ENCODE measurements at regions not wholly inside any gene's neighbourhood (a gene's known extent, or its start where the extent isn't known, plus 50 kb on each side); places are given as distances from the start of the nearest gene placed in this dataset.

GRCh38 chr3:148020861-148021260 is 611.7 kb downstream of the ZIC1 start:
- Histone ChIP-seq H3K27ac (replicated peaks) (no peak overlapping the region), H3K4me3 (replicated peaks; ENCODE audit: insufficient read depth, low read length) (no peak overlapping the region), H3K27me3 (ENCODE audit: insufficient read depth, poor library complexity, severe bottlenecking) (no peaks in the 10 kb centered on the region)
- no peak for TF ChIP-seq REST (IDR thresholded peaks at IDR 0.05; ENCODE audit: insufficient replicate concordance, low read depth)
- no peak for DNase-seq (ENCODE audit: low read depth in 1 of 2, low spot score in 1 of 2)

- TF ChIP-seq POLR2AphosphoS5 (IDR thresholded peaks at IDR 0.05; ENCODE audit: low read depth) (no peak), REST (IDR thresholded peaks at IDR 0.05; ENCODE audit: insufficient replicate concordance, low read depth) (no peak), SPI1 (IDR thresholded peaks at IDR 0.05; ENCODE audit: borderline replicate concordance, low read depth) (no peak), CTCF (IDR thresholded peaks at IDR 0.05; ENCODE audit: insufficient read depth, low read length) (no peak), GABPA (IDR thresholded peaks at IDR 0.05; ENCODE audit: low read depth) (no peak)
- Histone ChIP-seq H3K4me3 (replicated peaks; ENCODE audit: insufficient read depth, low read length) (no peak overlapping the region), H3K27me3 (ENCODE audit: insufficient read depth, poor library complexity, severe bottlenecking) (no peaks in the 10 kb centered on the region), H3K27ac (replicated peaks) (no peak overlapping the region)
- no peak for DNase-seq (ENCODE audit: low read depth in 1 of 2, low spot score in 1 of 2)
Measured at GRCh38 chr3:148021381-148021780, 612.2 kb downstream of the ZIC1 start.

- TF ChIP-seq GABPA (IDR thresholded peaks at IDR 0.05; ENCODE audit: low read depth) (no peak), POLR2AphosphoS5 (IDR thresholded peaks at IDR 0.05; ENCODE audit: low read depth) (no peak), REST (IDR thresholded peaks at IDR 0.05; ENCODE audit: insufficient replicate concordance, low read depth) (no peak), CTCF (IDR thresholded peaks at IDR 0.05; ENCODE audit: insufficient read depth, low read length) (no peak), SPI1 (IDR thresholded peaks at IDR 0.05; ENCODE audit: borderline replicate concordance, low read depth) (no peak)
- Histone ChIP-seq H3K27ac (replicated peaks) (no peak overlapping the region), H3K4me3 (replicated peaks; ENCODE audit: insufficient read depth, low read length) (no peak overlapping the region), H3K27me3 (ENCODE audit: insufficient read depth, poor library complexity, severe bottlenecking) (no peaks in the 10 kb centered on the region)
- no peak for DNase-seq (ENCODE audit: low read depth in 1 of 2, low spot score in 1 of 2)
Measured at GRCh38 chr3:148023994-148024393, 614.8 kb downstream of the ZIC1 start.

Data from HL-60 (cell line).